Heart left ventricle (tissue), 16 donors: ENCODE measurements at regions not wholly inside any gene's neighbourhood (a gene's known extent, or its start where the extent isn't known, plus 50 kb on each side); places are given as distances from the start of the nearest gene placed in this dataset.
A peak's percentile ranks its signal among the peaks of the same experiment; 100 is the strongest.

Experiments
- ATAC-seq, 4 donors: fragments of 200-7000 bp; cut with Tn5 transposase; one replicate each; pipeline ENCODE4 v1.9.1; 2020 to 2022; ENCODE audit warnings: moderate library complexity in 4 of 4, mild to moderate bottlenecking in 3 of 4, moderate number of reproducible peaks in 1 of 4
- DNase-seq, 5 donors: peaks; one replicate each; pipeline ENCODE4 v3.0.0-alpha.2; 2020
- H3K27ac ChIP-seq, 12 donors: fragments of 200-600 bp; sonication (generic) in 4 of 12; one replicate each; pipeline versions ENCODE4 v1.5.0 to v1.8.0; 2016 to 2022; ENCODE audit warnings: mild to moderate bottlenecking in 2 of 12
- H3K27me3 ChIP-seq, 9 donors: fragments of 200-600 bp; sonication (generic) in 2 of 9; one replicate each; pipeline versions ENCODE4 v1.5.1 to v1.8.0; 2016 to 2022; ENCODE audit warnings: mild to moderate bottlenecking in 3 of 9
- H3K36me3 ChIP-seq, 9 donors: fragments of 200-600 bp; sonication (generic) in 2 of 9; one replicate each; pipeline versions ENCODE4 v1.5.0 to v1.8.0; 2018 to 2022; ENCODE audit warnings: mild to moderate bottlenecking in 2 of 9
- H3K4me1 ChIP-seq, 12 donors: fragments of 200-600 bp; sonication (generic) in 4 of 12; one replicate each; pipeline versions ENCODE4 v1.5.0 to v1.8.0; 2016 to 2022; ENCODE audit warnings: mild to moderate bottlenecking in 3 of 12
- H3K4me3 ChIP-seq, 12 donors: fragments of 200-600 bp; sonication (generic) in 4 of 12; one replicate each; pipeline versions ENCODE4 v1.5.0 to v1.8.0; 2017 to 2022; ENCODE audit warnings: mild to moderate bottlenecking in 9 of 12, moderate library complexity in 4 of 12
- H3K9me3 ChIP-seq, 12 donors: fragments of 200-600 bp; sonication (generic) in 4 of 12; one replicate each; pipeline versions ENCODE4 v1.5.0 to v1.8.0; 2016 to 2022; ENCODE audit warnings: mild to moderate bottlenecking in 1 of 12
- POLR2A ChIP-seq, 2 donors: fragments of 450-650 bp; IDR thresholded peaks; one replicate each; pipeline ENCODE4 v1.6.1; 2017; ENCODE audit warnings: antibody characterized with exemption in 2 of 2, mild to moderate bottlenecking in 2 of 2, moderate library complexity in 2 of 2
- WGBS, 4 donors: extraction: QIAGEN DNeasy Blood & Tissue Kit in 2 of 4; methylation state at CpG; one replicate each; pipeline versions ENCODE4 v1.1.5 to v1.1.7; 2013 to 2018; 5-methylcytosine and 5-hydroxymethylcytosine counted together
- intact Hi-C, 10 donors: fragments of 100-400 bp; cut with DNase I; formaldehyde crosslinking; loops; one replicate each; pipeline versions ENCODE4 v1.11.1 to v1.14.2; 2022
- TF ChIP-seq, protein P1 (sequence below), 12 donors: fragments of 200-600 bp; sonication (generic) in 4 of 12; IDR thresholded peaks; one replicate each; pipeline versions ENCODE4 v1.5.0 to v1.8.0; 2018 to 2022; ENCODE audit warnings: antibody characterized with exemption in 12 of 12, mild to moderate bottlenecking in 5 of 12
- donor health status: ischemic (EF 13 %, LVEDD 7.1; RV severe dilation, severe dysfunction).
- donor health status: healthy with polysubstance abuse.
- donor health status: DM: no; HTN: yes; CAD: no.
- donor health status: DM: no; HTN: no; CAD: no.
- donor health status: ischemic (EF 25% LVEDD 6.9; RV normal size, moderate dysfunction).
- donor health status: ischemic (EF 25% LVEDD 5.7; RV mildly dilated, moderate dysfunction).
- donor health status: healthy.
- donor health status: DM: yes; HTN: yes; CAD: no.
- donor health status: ischemic (EF 35%, LVEDD 5.7; RV mildly dilated, moderate dysfunction).
- donor health status: nonischemic (EF 11% LVEDD 7.7; RV severe dilation, severe dysfunction).
- donor health status: DM: yes; HTN: yes; CAD: no.
- donor health status: PGD.
- donor health status: ischemic (EF 29% LVEDD 5.4; RV normal size, mild dysfunction).
- donor health status: nonischemic (EF 23%, LVEDD 6.1; RV moderate dilation, normal function).

GRCh38 chr1:96411006-96411405 lies 310.6 kb upstream of the PTBP2 start:
- DNase-seq (no peak), ATAC-seq (no peak)
- Histone ChIP-seq H3K36me3 (no peaks in the 10 kb centered on the region), H3K4me1 (peaks cover 0 to 6% (median 0%) of the 10 kb centered on the region in 12 donors), H3K27ac (no peak overlapping the region), H3K4me3 (no peak overlapping the region), H3K9me3 (no peaks in the 10 kb centered on the region), H3K27me3 (no peaks in the 10 kb centered on the region)
- intact Hi-C loops, result no loop called here
- no peak for TF ChIP-seq POLR2A (IDR thresholded peaks at IDR 0.05)
- TF ChIP-seq, protein P1, sequence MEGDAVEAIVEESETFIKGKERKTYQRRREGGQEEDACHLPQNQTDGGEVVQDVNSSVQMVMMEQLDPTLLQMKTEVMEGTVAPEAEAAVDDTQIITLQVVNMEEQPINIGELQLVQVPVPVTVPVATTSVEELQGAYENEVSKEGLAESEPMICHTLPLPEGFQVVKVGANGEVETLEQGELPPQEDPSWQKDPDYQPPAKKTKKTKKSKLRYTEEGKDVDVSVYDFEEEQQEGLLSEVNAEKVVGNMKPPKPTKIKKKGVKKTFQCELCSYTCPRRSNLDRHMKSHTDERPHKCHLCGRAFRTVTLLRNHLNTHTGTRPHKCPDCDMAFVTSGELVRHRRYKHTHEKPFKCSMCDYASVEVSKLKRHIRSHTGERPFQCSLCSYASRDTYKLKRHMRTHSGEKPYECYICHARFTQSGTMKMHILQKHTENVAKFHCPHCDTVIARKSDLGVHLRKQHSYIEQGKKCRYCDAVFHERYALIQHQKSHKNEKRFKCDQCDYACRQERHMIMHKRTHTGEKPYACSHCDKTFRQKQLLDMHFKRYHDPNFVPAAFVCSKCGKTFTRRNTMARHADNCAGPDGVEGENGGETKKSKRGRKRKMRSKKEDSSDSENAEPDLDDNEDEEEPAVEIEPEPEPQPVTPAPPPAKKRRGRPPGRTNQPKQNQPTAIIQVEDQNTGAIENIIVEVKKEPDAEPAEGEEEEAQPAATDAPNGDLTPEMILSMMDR (IDR thresholded peaks at IDR 0.05), result no peak
- 62 to 71% (median 70%) methylated on average over 2 of the region's 2 CpGs for WGBS, 4 donors

GRCh38 chr1:96414598-96414997 lies 307.0 kb upstream of the PTBP2 start:
- intact Hi-C loops, result no loop called here
- 38 to 61% (median 56%) methylated on average over 6 of the region's 6 CpGs for WGBS, 4 donors

GRCh38 chr1:96416111-96416595 lies 305.4 kb upstream of the PTBP2 start:
- no peaks in the 10 kb centered on the region for H3K27me3 ChIP-seq
- peak overlapping the region in 5 of 12 donors; percentile 57 to 72 (median 65) for H3K27ac ChIP-seq
- ATAC-seq (peak; percentile 89 to 96 (median 94)), DNase-seq (peak in 3 of 5 donors; percentile 17 to 71 (median 48))
- no peak overlapping the region for H3K4me3 ChIP-seq
- H3K9me3 ChIP-seq, result no peaks in the 10 kb centered on the region
- 21 to 48% (median 30%) methylated on average over 5 of the region's 5 CpGs for WGBS, 4 donors
- no peaks in the 10 kb centered on the region for H3K36me3 ChIP-seq
- peaks cover 0 to 14% (median 2%) of the 10 kb centered on the region in 12 donors for H3K4me1 ChIP-seq
- TF ChIP-seq, protein P1 (IDR thresholded peaks at IDR 0.05), result no peak
- no peak for TF ChIP-seq POLR2A (IDR thresholded peaks at IDR 0.05)
- intact Hi-C loops, result no loop called here

More at GRCh38 chr1:96414598-96414997, 307.0 kb upstream of the PTBP2 start:
- TF ChIP-seq, protein P1 (IDR thresholded peaks at IDR 0.05), result no peak
- TF ChIP-seq POLR2A (IDR thresholded peaks at IDR 0.05), result no peak
- Histone ChIP-seq H3K27ac (no peak overlapping the region), H3K9me3 (no peaks in the 10 kb centered on the region), H3K27me3 (no peaks in the 10 kb centered on the region), H3K36me3 (no peaks in the 10 kb centered on the region), H3K4me3 (no peak overlapping the region), H3K4me1 (peaks cover 0 to 16% (median 2%) of the 10 kb centered on the region in 12 donors)
- ATAC-seq, result no peak
- DNase-seq, result no peak

DNA sequence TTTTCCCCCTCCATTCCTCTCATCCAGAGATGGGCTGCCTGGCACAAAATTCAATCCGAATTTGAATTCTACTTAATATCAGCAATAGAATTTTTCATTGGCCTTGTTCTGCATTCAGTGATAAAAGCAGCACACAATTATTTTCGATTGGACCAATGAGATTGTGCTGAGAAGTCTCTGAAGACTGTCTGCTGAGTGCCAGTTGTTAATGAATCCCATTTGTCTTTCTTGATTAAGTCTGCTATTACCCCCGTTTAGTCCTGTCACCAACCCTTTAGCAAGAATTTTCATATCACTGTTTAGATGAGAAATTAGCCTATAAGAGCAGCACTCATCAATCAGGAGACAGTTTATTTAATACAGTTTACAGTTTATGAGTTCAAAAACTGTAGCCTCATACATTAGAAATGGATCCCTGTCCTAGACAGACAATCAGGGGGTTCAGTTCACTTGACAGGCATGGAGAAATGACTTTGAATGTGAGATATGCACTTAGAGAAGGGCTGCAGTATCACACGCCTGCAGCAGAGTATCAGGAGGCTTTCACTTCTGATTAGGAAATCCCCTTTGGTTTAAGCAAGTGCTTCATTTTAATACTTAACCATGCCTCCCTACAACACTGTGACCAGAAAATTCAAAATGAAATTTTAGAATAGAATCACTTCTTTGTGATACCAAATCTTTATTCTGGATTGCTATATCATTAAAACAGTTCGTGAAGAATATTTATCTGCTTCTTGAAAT lies 304.7 kb upstream of the PTBP2 start:
- no peak overlapping the region for H3K4me3 ChIP-seq
- DNase-seq (no peak), ATAC-seq (no peak)
- H3K4me1 ChIP-seq, result peaks cover 0 to 14% (median 2%) of the 10 kb centered on the region in 12 donors
- no peak for TF ChIP-seq POLR2A (IDR thresholded peaks at IDR 0.05)
- TF ChIP-seq, protein P1 (IDR thresholded peaks at IDR 0.05), result no peak
- intact Hi-C loops, result no loop called here
- no peaks in the 10 kb centered on the region for H3K9me3 ChIP-seq
- 23 to 41% (median 29%) methylated on average over 5 of the region's 5 CpGs for WGBS, 4 donors
- H3K36me3 ChIP-seq, result no peaks in the 10 kb centered on the region
- peak overlapping the region in 5 of 12 donors; percentile 25 to 72 (median 65) for H3K27ac ChIP-seq
- no peaks in the 10 kb centered on the region for H3K27me3 ChIP-seq
